RWPE2 (cell line): ENCODE measurements at regions not wholly inside any gene's neighbourhood (a gene's known extent, or its start where the extent isn't known, plus 50 kb on each side); places are given as distances from the start of the nearest gene placed in this dataset.

Experiments used
- ATAC-seq: fragments of 200-7000 bp; cut with Tn5 transposase; 3 replicates; pipeline ENCODE4 v1.9.1; 2021; ENCODE audit warnings: low read depth
- DNase-seq: peaks from one replicate; pipeline ENCODE4 v3.0.0-alpha.2; 2020; ENCODE audit warnings: low spot score
- H3K27ac ChIP-seq: fragments of 450-650 bp; 2 replicates; pipeline ENCODE4 v1.5.1; 2017; ENCODE audit warnings: mild to moderate bottlenecking; ENCODE audit not compliant: poor library complexity, severe bottlenecking
- H3K27me3 ChIP-seq: fragments of 250-450 bp; sonication (Bioruptor Pico); 2 replicates; pipeline ENCODE4 v1.5.1; 2021; ENCODE audit warnings: mild to moderate bottlenecking, moderate library complexity; ENCODE audit not compliant: insufficient read depth, poor library complexity, severe bottlenecking
- H3K36me3 ChIP-seq: fragments of 250-450 bp; sonication (Bioruptor Pico); 2 replicates; pipeline ENCODE4 v1.5.1; 2020; ENCODE audit warnings: low read depth, mild to moderate bottlenecking, moderate library complexity
- H3K4me1 ChIP-seq: fragments of 250-450 bp; sonication (Bioruptor Pico); 2 replicates; pipeline ENCODE4 v1.5.1; 2021; ENCODE audit warnings: mild to moderate bottlenecking, moderate library complexity; ENCODE audit not compliant: insufficient read depth, poor library complexity, severe bottlenecking
- H3K4me3 ChIP-seq: fragments of 250-450 bp; sonication (Bioruptor Pico); 2 replicates; pipeline ENCODE4 v1.5.1; 2021; ENCODE audit warnings: mild to moderate bottlenecking, moderate library complexity; ENCODE audit not compliant: severe bottlenecking
- H3K9me3 ChIP-seq: fragments of 250-450 bp; sonication (Bioruptor Pico); 2 replicates; pipeline ENCODE4 v1.5.1; 2021; ENCODE audit warnings: mild to moderate bottlenecking, moderate library complexity; ENCODE audit not compliant: severe bottlenecking
- CTCF ChIP-seq: fragments of 450-650 bp; IDR thresholded peaks from one replicate; pipeline ENCODE4 v1.5.1; 2017; ENCODE audit warnings: mild to moderate bottlenecking, moderate library complexity; ENCODE audit not compliant: poor library complexity, severe bottlenecking

- no peak for TF ChIP-seq CTCF
- no peak overlapping the region for H3K27ac ChIP-seq
- ATAC-seq (no peak), DNase-seq (no peak)
- peaks cover 7% of the 10 kb centered on the region for H3K27me3 ChIP-seq
- no peaks in the 10 kb centered on the region for H3K4me1 ChIP-seq
- no peaks in the 10 kb centered on the region for H3K36me3 ChIP-seq
- H3K9me3 ChIP-seq, result no peaks in the 10 kb centered on the region
- H3K4me3 ChIP-seq, result no peak overlapping the region
Observed at GRCh38 chr21:22791376-22791775, 1793.2 kb downstream of the NCAM2 start.

DNA sequence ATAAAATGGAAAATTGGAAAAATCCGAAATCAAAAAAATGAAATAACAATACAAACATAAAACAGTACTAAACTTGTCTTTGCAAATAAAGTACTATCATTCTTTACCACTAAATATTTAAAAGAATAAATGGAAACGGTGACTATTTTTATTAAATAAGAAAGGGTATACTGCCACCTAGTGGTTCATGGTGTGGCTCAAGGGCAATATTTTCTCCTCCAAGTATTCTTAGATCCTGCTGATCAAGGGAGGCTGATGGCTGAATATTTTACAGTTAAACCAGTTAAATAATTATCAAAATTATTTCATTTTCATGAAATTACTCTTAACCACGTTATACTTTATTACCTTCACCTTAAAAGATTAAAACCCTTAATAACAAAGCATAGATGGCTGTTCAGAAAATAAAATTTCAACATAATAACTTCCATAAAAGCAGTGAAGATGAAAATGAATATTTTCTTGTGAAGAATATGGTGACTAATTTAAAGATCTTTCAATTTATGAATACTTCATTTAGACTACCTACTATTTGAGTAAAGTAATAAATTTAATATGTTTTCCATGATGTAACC lies 1793.9 kb downstream of the NCAM2 start:
- Histone ChIP-seq H3K36me3 (no peaks in the 10 kb centered on the region), H3K27me3 (peaks cover 7% of the 10 kb centered on the region), H3K4me1 (no peaks in the 10 kb centered on the region), H3K27ac (no peak overlapping the region), H3K4me3 (no peak overlapping the region), H3K9me3 (no peaks in the 10 kb centered on the region)
- peak; percentile 82 for TF ChIP-seq CTCF
- DNase-seq (no peak), ATAC-seq (no peak; the same call in 2 of the 3 replicates)

DNA sequence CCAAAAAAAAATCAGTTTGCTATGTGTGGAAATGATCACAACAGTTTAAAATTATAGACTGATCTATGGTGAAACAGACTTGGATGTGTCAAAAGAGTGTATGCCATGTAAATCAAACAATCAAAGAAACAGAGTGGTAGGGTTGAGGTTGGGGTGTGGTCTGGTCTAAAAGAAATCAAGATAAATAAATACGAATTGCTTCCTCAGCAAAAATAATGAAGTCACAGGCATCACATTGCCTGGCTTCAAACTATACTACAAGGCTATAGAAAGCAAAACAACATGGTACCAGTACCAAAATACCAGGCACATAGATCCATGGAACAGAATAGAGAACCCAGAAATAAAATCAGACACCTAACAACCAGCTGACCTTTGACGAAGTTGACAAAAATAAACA lies 1796.9 kb downstream of the NCAM2 start:
- Histone ChIP-seq H3K36me3 (no peaks in the 10 kb centered on the region), H3K27ac (no peak overlapping the region), H3K4me3 (no peak overlapping the region), H3K9me3 (no peaks in the 10 kb centered on the region), H3K27me3 (no peaks in the 10 kb centered on the region), H3K4me1 (no peaks in the 10 kb centered on the region)
- TF ChIP-seq CTCF, result no peak
- no peak for DNase-seq
- no peak for ATAC-seq

DNA sequence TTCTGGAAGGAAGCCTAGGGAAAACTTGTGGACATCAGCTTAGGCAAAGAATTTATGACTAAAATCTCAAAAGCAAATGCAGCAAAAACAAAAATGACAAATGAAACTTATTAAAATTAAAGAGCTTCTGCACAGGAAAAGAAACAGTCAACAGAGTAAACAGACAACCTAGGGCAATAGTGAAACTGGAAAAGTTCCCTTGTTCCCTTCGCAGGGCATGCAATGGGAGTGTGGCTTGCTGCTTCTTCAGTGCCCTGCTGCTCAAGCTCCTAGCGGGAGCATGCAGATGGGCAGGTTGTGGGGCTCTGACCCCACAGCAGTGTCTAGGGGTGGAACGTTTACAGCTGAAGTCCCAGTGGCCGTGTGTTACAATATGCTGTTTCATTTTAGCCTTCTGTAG lies 1797.4 kb downstream of the NCAM2 start:
- Histone ChIP-seq H3K4me3 (no peak overlapping the region), H3K27ac (no peak overlapping the region), H3K27me3 (no peaks in the 10 kb centered on the region), H3K36me3 (no peaks in the 10 kb centered on the region), H3K4me1 (no peaks in the 10 kb centered on the region), H3K9me3 (no peaks in the 10 kb centered on the region)
- no peak for TF ChIP-seq CTCF
- DNase-seq, result no peak
- ATAC-seq, result peak; percentile 27; the same call in 1 of the 3 replicates

GRCh38 chr21:22796147-22796546 lies 1797.9 kb downstream of the NCAM2 start:
- Histone ChIP-seq H3K27ac (no peak overlapping the region), H3K27me3 (no peaks in the 10 kb centered on the region), H3K4me3 (no peak overlapping the region), H3K36me3 (no peaks in the 10 kb centered on the region), H3K9me3 (no peaks in the 10 kb centered on the region), H3K4me1 (no peaks in the 10 kb centered on the region)
- DNase-seq (no peak), ATAC-seq (no peak)
- TF ChIP-seq CTCF, result no peak
